A549 (cell line): ENCODE measurements at regions not wholly inside any gene's neighbourhood (a gene's known extent, or its start where the extent isn't known, plus 50 kb on each side); places are given as distances from the start of the nearest gene placed in this dataset.
A peak's percentile ranks its signal among the peaks of the same experiment; 100 is the strongest.

Experiments used
- ATAC-seq, 2 experiments: fragments of 200-7000 bp in 1 of 2; fragments of >200 bp in 1 of 2; cut with Nextera tagmentation in 1 of 2; cut with Tn5 transposase in 1 of 2; 3 replicates each; pipeline versions ENCODE4 v1.8.0 to v1.9.1; 2018 to 2020; ENCODE audit warnings: mild to moderate bottlenecking in 1 of 2, moderate library complexity in 1 of 2
- CTCF ChIA-PET: fragments of 300-600 bp; sonication (Branson Sonifier 250); formaldehyde crosslinking; extraction: SDS; loops from one replicate; lab custom pipeline; 2021; ENCODE audit warnings: antibody characterized with exemption, inconsistent platforms; lab: Yijun Ruan, JAX
- POLR2A ChIA-PET: fragments of 350-600 bp; formaldehyde crosslinking; extraction: SDS; loops from one replicate; lab custom pipeline; 2021; ENCODE audit warnings: antibody characterized with exemption, inconsistent platforms; lab: Yijun Ruan, JAX
- DNase-seq, 2 experiments: peaks; one replicate each; pipeline versions ENCODE4 v3.0.0 to v3.0.0-alpha.2; 2011 to 2016; ENCODE audit warnings: low read depth in 1 of 2, low spot score in 1 of 2
- FAIRE-seq: peaks from 2 replicates; lab custom pipeline; 2011; peaks lifted over from hg19 to GRCh38; lab: Jason Lieb, UNC
- H3K27ac ChIP-seq, 2 experiments: fragments of >200 bp; sonication (Bioruptor Twin); formaldehyde crosslinking; 3 replicates each; pipeline ENCODE4 v1.5.1; 2016 to 2017
- H3K4me1 ChIP-seq: fragments of >200 bp; sonication (Bioruptor Twin); formaldehyde crosslinking; 3 replicates; pipeline ENCODE4 v1.6.1; 2016
- H3K4me2 ChIP-seq: fragments of >200 bp; sonication (Bioruptor Twin); formaldehyde crosslinking; 3 replicates; pipeline ENCODE4 v1.6.1; 2016
- H3K4me3 ChIP-seq: fragments of >200 bp; sonication (Bioruptor Twin); formaldehyde crosslinking; 3 replicates; pipeline ENCODE4 v1.5.1; 2016
- H3K9me3 ChIP-seq: fragments of >200 bp; sonication (Bioruptor Twin); formaldehyde crosslinking; 3 replicates; pipeline ENCODE4 v1.6.1; 2016
- ATOH8 ChIP-seq: fragments of 250-450 bp; sonication (Bioruptor Pico); IDR thresholded peaks from 2 replicates; pipeline ENCODE4 v1.5.0; 2020; ENCODE audit warnings: low read depth, mild to moderate bottlenecking, moderate library complexity
- BCL3 ChIP-seq: fragments of >200 bp; sonication (Bioruptor Twin); formaldehyde crosslinking; IDR thresholded peaks from 3 replicates; pipeline ENCODE4 v1.6.1; 2016
- CBX8 ChIP-seq: fragments of 200-600 bp; sonication (generic); IDR thresholded peaks from 2 replicates; pipeline ENCODE4 v1.6.1; 2016
- CHD4 ChIP-seq: fragments of 200-600 bp; sonication (generic); IDR thresholded peaks from 2 replicates; pipeline ENCODE4 v1.6.1; 2016; ENCODE audit warnings: antibody characterized with exemption, mild to moderate bottlenecking, borderline replicate concordance
- FOSL2 ChIP-seq, 2 experiments: fragments of 450-650 bp in 1 of 2; fragments of >200 bp in 1 of 2; sonication (Bioruptor Twin) in 1 of 2; formaldehyde crosslinking; IDR thresholded peaks; 2 replicates each; pipeline versions ENCODE4 v1.5.0 to v1.6.1; 2016 to 2020; ENCODE audit warnings: mild to moderate bottlenecking in 1 of 2, moderate library complexity in 1 of 2
- FOXS1 ChIP-seq: fragments of 250-450 bp; sonication (Bioruptor Pico); IDR thresholded peaks from 2 replicates; pipeline ENCODE4 v1.5.0; 2020; ENCODE audit warnings: mild to moderate bottlenecking, moderate library complexity
- GATA3 ChIP-seq: IDR thresholded peaks from 2 replicates; pipeline ENCODE4 v1.6.1; 2012; ENCODE audit warnings: borderline replicate concordance
- HDAC2 ChIP-seq: fragments of 200-600 bp; sonication (generic); IDR thresholded peaks from 2 replicates; pipeline ENCODE4 v1.6.1; 2016
- HES2 ChIP-seq: fragments of >200 bp; sonication (Bioruptor Twin); formaldehyde crosslinking; IDR thresholded peaks from 2 replicates; pipeline ENCODE4 v1.6.1; 2016
- JUN ChIP-seq, 2 experiments: fragments of >200 bp; sonication (Bioruptor Twin); formaldehyde crosslinking; IDR thresholded peaks; 2 replicates in 1 of 2; 3 replicates in 1 of 2; pipeline ENCODE4 v1.6.1; 2016 to 2017
- KDM1A ChIP-seq: fragments of 200-600 bp; sonication (generic); IDR thresholded peaks from 2 replicates; pipeline ENCODE4 v1.6.1; 2016; ENCODE audit warnings: low read depth, mild to moderate bottlenecking
- MAZ ChIP-seq: fragments of 150-350 bp; IDR thresholded peaks from 2 replicates; pipeline ENCODE4 v1.6.1; 2014; ENCODE audit warnings: antibody characterized with exemption, low read depth, low read length, borderline replicate concordance
- MYC ChIP-seq: IDR thresholded peaks from 2 replicates; pipeline ENCODE4 v1.6.1; 2012; ENCODE audit warnings: mild to moderate bottlenecking, inconsistent platforms, low read length, improper control_type of control experiment, borderline replicate concordance
- PBX3 ChIP-seq: IDR thresholded peaks from 2 replicates; pipeline ENCODE4 v1.6.1; 2012
- RAD21 ChIP-seq, 2 experiments: fragments of >200 bp in 1 of 2; sonication (Bioruptor Twin) in 1 of 2; formaldehyde crosslinking in 1 of 2; IDR thresholded peaks in 1 of 2; conservative IDR thresholded peaks in 1 of 2; 2 replicates in 1 of 2; 3 replicates in 1 of 2; pipeline ENCODE4 v1.6.1; 2012 to 2018; ENCODE audit warnings: inconsistent platforms in 1 of 2
- RARB ChIP-seq: fragments of 250-450 bp; sonication (Bioruptor Pico); IDR thresholded peaks from 2 replicates; pipeline ENCODE4 v1.8.0; 2021; ENCODE audit warnings: mild to moderate bottlenecking, moderate library complexity
- RCOR1 ChIP-seq: fragments of 150-350 bp; IDR thresholded peaks from 2 replicates; pipeline ENCODE4 v1.6.1; 2014; ENCODE audit warnings: antibody characterized with exemption, low read length, low read depth
- REST ChIP-seq: fragments of 200-600 bp; sonication (generic); IDR thresholded peaks from 2 replicates; pipeline ENCODE4 v1.6.1; 2016; ENCODE audit warnings: antibody characterized with exemption, mild to moderate bottlenecking, moderate library complexity
- SREBF2 ChIP-seq: fragments of 450-650 bp; IDR thresholded peaks from 2 replicates; pipeline ENCODE4 v1.6.1; 2014; ENCODE audit warnings: mild to moderate bottlenecking, moderate library complexity
- USF2 ChIP-seq: fragments of 450-650 bp; IDR thresholded peaks from 2 replicates; pipeline ENCODE4 v1.6.1; 2014; ENCODE audit warnings: antibody characterized with exemption
- ZFP36 ChIP-seq: fragments of 450-650 bp; IDR thresholded peaks from 2 replicates; pipeline ENCODE4 v1.6.1; 2014; ENCODE audit warnings: borderline replicate concordance; ENCODE audit not compliant: partially characterized antibody
- ZSCAN20 ChIP-seq: fragments of 250-450 bp; sonication (Bioruptor Pico); IDR thresholded peaks from 2 replicates; pipeline ENCODE4 v1.8.0; 2022; ENCODE audit warnings: mild to moderate bottlenecking, moderate library complexity
- WGBS: methylation state at CpG from one replicate; pipeline ENCODE4 v1.1.6; 2017; ENCODE audit errors: missing lambda C conversion rate; 5-methylcytosine and 5-hydroxymethylcytosine counted together

GRCh38 chr22:48369789-48370507 lies 1457.7 kb downstream of the BRD1 start (continued):
- TF ChIP-seq GATA3 (peak; percentile 96), KDM1A (no peak), JUN (IDR thresholded peaks at IDR 0.05) (peak; percentile 86 to 95), ATOH8 (0 out of 2 replicates have a peak, but pooled peaks have one; percentile 13), RAD21 (conservative IDR thresholded peaks at IDR 0.05 in 1 of 2, IDR thresholded peaks at IDR 0.05 in 1 of 2) (peak; percentile 35 to 74), SREBF2 (no peak), MAZ (no peak)

- no peak for DNase-seq
- ATAC-seq, result no peak
- POLR2A ChIA-PET, result interaction anchor here (1.3 kb wide), 1 partner anchor 121 kb away, joined by 3 read pairs; no protein-coding TSS in a partner anchor
- CTCF ChIA-PET, result interaction anchor here (1.0 kb wide), 1 partner anchor 124 kb away, joined by 3 read pairs; no protein-coding TSS in a partner anchor
- H3K27ac ChIP-seq, result peak overlapping the region; percentile 93 to 98
- TF ChIP-seq ATOH8, result no peak
- no peak for TF ChIP-seq MYC
- TF ChIP-seq, all 56 proteins: peak for 0
- Histone ChIP-seq H3K4me2 (peak overlapping the region; percentile 66; the same call in 1 of the 3 replicates), H3K9me3 (no peaks in the 10 kb centered on the region), H3K4me3 (no peak overlapping the region), H3K4me1 (peaks cover 27% of the 10 kb centered on the region)
- WGBS, result 84% methylated on average over 9 of the region's 11 CpGs
- no peak for FAIRE-seq
Measured at GRCh38 chr22:48368975-48369525, 1458.6 kb downstream of the BRD1 start.

- no peak for FAIRE-seq
- 91% methylated on average over 7 of the region's 12 CpGs for WGBS
- no peak for ATAC-seq
- TF ChIP-seq REST (no peak), RCOR1 (no peak), CBX8 (no peak), USF2 (no peak), ATOH8 (no peak), ZFP36 (no peak), GATA3 (no peak), BCL3 (no peak), PBX3 (no peak), ZSCAN20 (CRISPR knock-in tag) (no peak), HDAC2 (no peak), CHD4 (no peak), MYC (no peak), HES2 (no peak), JUN (IDR thresholded peaks at IDR 0.05) (no peak), FOXS1 (CRISPR knock-in tag) (no peak), RARB (CRISPR knock-in tag) (no peak), FOSL2 (IDR thresholded peaks at IDR 0.05) (no peak), FOSL2 (CRISPR knock-in tag; IDR thresholded peaks at IDR 0.05) (no peak)
Measured at GRCh38 chr22:48367731-48368130, 1459.9 kb downstream of the BRD1 start.

More at GRCh38 chr22:48367731-48368130, 1459.9 kb downstream of the BRD1 start:
- peaks cover 27% of the 10 kb centered on the region for H3K4me1 ChIP-seq
- CTCF ChIA-PET, result interaction anchor here (0.6 kb wide), 1 partner anchor 47 kb away, joined by 3 read pairs; no protein-coding TSS in a partner anchor
- DNase-seq, result no peak
- H3K27ac ChIP-seq, result peak overlapping the region; percentile 51 to 85; a peak in 5 of 6 replicates
- POLR2A ChIA-PET, result no interaction called here
- no peak overlapping the region for H3K4me2 ChIP-seq
- no peaks in the 10 kb centered on the region for H3K9me3 ChIP-seq
- H3K4me3 ChIP-seq, result no peak overlapping the region
